K562 (cell line): ENCODE measurements at regions not wholly inside any gene's neighbourhood (a gene's known extent, or its start where the extent isn't known, plus 50 kb on each side); places are given as distances from the start of the nearest gene placed in this dataset.

Experiments
- ATAC-seq: fragments of 200-7000 bp; cut with Tn5 transposase; 3 replicates; pipeline ENCODE4 v1.9.1; 2020; ENCODE audit warnings: moderate library complexity
- BruUV-seq: library from RNA; stranded (reverse); fragments of 400-500 nt; replicated peaks from 2 replicates; lab custom pipeline; 2021; lab: Mats Ljungman, UMichigan
- CTCF ChIA-PET: fragments of 300-600 bp; formaldehyde crosslinking; extraction: SDS; loops from one replicate; lab custom pipeline; 2021; ENCODE audit warnings: low intra/inter-chr PET ratio; lab: Yijun Ruan, JAX
- POLR2A ChIA-PET: fragments of 300-600, 350-650 bp; sonication (Branson Sonifier 250); formaldehyde crosslinking; extraction: SDS; loops from one replicate; lab custom pipeline; 2021; ENCODE audit warnings: antibody characterized with exemption, inconsistent platforms; lab: Yijun Ruan, JAX
- DNase-seq, 4 experiments: peaks; one replicate each; pipeline versions ENCODE4 v3.0.0 to v3.0.0-alpha.2; 2011 to 2018; ENCODE audit warnings: low spot score in 3 of 4, mixed read lengths in 3 of 4; ENCODE audit errors: extremely low read depth in 1 of 4
- FAIRE-seq: peaks from 2 replicates; lab custom pipeline; 2011; peaks lifted over from hg19 to GRCh38; lab: Jason Lieb, UNC
- H2AFZ ChIP-seq: 2 replicates; pipeline ENCODE4 v1.6.0; 2011; ENCODE audit warnings: low read depth, low read length, control low read depth, inconsistent platforms
- H3K27ac ChIP-seq: fragments of 200-600 bp; 3 replicates; pipeline ENCODE4 v1.8.0; 2011; ENCODE audit warnings: low read depth, mild to moderate bottlenecking, control low read depth, inconsistent platforms, low read length, moderate library complexity, mixed read lengths; ENCODE audit errors: extremely low read depth
- H3K27me3 ChIP-seq, 2 experiments: fragments of 300-600 bp in 1 of 2; 2 replicates in 1 of 2; 3 replicates in 1 of 2; pipeline versions ENCODE4 v1.6.0 to v1.8.0; 2011; ENCODE audit warnings: inconsistent platforms in 2 of 2, low read length in 2 of 2, mild to moderate bottlenecking in 1 of 2, mixed read lengths in 1 of 2, moderate library complexity in 1 of 2; ENCODE audit not compliant: control insufficient read depth in 2 of 2, insufficient read depth in 2 of 2
- H3K36me3 ChIP-seq: fragments of 300-600 bp; 3 replicates; pipeline ENCODE4 v1.8.0; 2011; ENCODE audit warnings: mild to moderate bottlenecking, low read length, inconsistent platforms; ENCODE audit not compliant: control insufficient read depth, insufficient read depth
- H3K4me1 ChIP-seq, 2 experiments: fragments of 200-600 bp in 1 of 2; replicated peaks in 1 of 2; 2 replicates in 1 of 2; 3 replicates in 1 of 2; pipeline versions ENCODE4 v1.5.1 to v1.8.0; 2011; ENCODE audit warnings: inconsistent platforms in 2 of 2, low read length in 2 of 2, mild to moderate bottlenecking in 1 of 2, mixed read lengths in 1 of 2, moderate library complexity in 1 of 2; ENCODE audit not compliant: control insufficient read depth in 2 of 2, insufficient read depth in 2 of 2
- H3K4me2 ChIP-seq: 2 replicates; pipeline ENCODE4 v1.6.1; 2011; ENCODE audit warnings: low read length, control low read depth, inconsistent platforms, mixed read lengths; ENCODE audit not compliant: insufficient read depth
- H3K4me3 ChIP-seq: fragments of 200-600 bp; sonication (generic), shearing (Covaris generic); 2 replicates; pipeline ENCODE4 v1.5.1; 2016; ENCODE audit warnings: control low read depth, inconsistent platforms
- H3K79me2 ChIP-seq: fragments of 200-600 bp; 3 replicates; pipeline ENCODE4 v1.8.0; 2011; ENCODE audit warnings: low read length, inconsistent platforms; ENCODE audit not compliant: control insufficient read depth, insufficient read depth
- H3K9ac ChIP-seq, 2 experiments: 2 replicates each; pipeline versions ENCODE4 v1.6.0 to v1.6.1; 2011; ENCODE audit warnings: low read depth in 2 of 2, low read length in 2 of 2, control low read depth in 1 of 2, inconsistent platforms in 1 of 2, mild to moderate bottlenecking in 1 of 2, mixed read lengths in 1 of 2; ENCODE audit not compliant: insufficient read depth in 1 of 2
- H3K9me1 ChIP-seq: one replicate; pipeline ENCODE4 v1.6.0; 2011; ENCODE audit warnings: inconsistent platforms, mild to moderate bottlenecking, low read length, moderate library complexity; ENCODE audit not compliant: control insufficient read depth, insufficient read depth
- H3K9me3 ChIP-seq: replicated peaks from 2 replicates; pipeline ENCODE4 v1.5.1; 2011; ENCODE audit warnings: low read depth, low read length, inconsistent platforms; ENCODE audit not compliant: control insufficient read depth, insufficient read depth
- H4K20me1 ChIP-seq: replicated peaks from 2 replicates; pipeline ENCODE4 v1.6.1; 2011; ENCODE audit warnings: low read length, inconsistent platforms, mixed read lengths; ENCODE audit not compliant: control insufficient read depth, insufficient read depth
- DLX4 ChIP-seq: fragments of 250-450 bp; sonication (Bioruptor Pico); IDR thresholded peaks from 2 replicates; pipeline ENCODE4 v1.6.1; 2021; ENCODE audit warnings: mild to moderate bottlenecking
- GATAD2A ChIP-seq: fragments of 450-650 bp; IDR thresholded peaks from 2 replicates; pipeline ENCODE4 v1.6.1; 2017
- IRF1 ChIP-seq: sonication (generic); formaldehyde crosslinking; IDR thresholded peaks from 2 replicates; pipeline ENCODE4 v1.8.0; 2022; ENCODE audit warnings: missing genetic modification reagents, mild to moderate bottlenecking, borderline replicate concordance
- RERE ChIP-seq: sonication (generic); formaldehyde crosslinking; IDR thresholded peaks from 2 replicates; pipeline ENCODE4 v1.8.0; 2023; ENCODE audit warnings: missing genetic modification reagents, mild to moderate bottlenecking, borderline replicate concordance
- SP1 ChIP-seq: sonication (generic); formaldehyde crosslinking; IDR thresholded peaks from 2 replicates; pipeline ENCODE4 v1.8.1; 2022; ENCODE audit warnings: mild to moderate bottlenecking, missing genetic modification reagents
- THRAP3 ChIP-seq: fragments of 450-650 bp; IDR thresholded peaks from 2 replicates; pipeline ENCODE4 v1.6.1; 2016; ENCODE audit warnings: mild to moderate bottlenecking, inconsistent platforms, borderline replicate concordance
- ZNF408 ChIP-seq: fragments of 250-450 bp; sonication (Bioruptor Pico); IDR thresholded peaks from 2 replicates; pipeline ENCODE4 v1.4.0; 2020; ENCODE audit warnings: low read depth, mild to moderate bottlenecking, moderate library complexity
- in situ Hi-C: fragments of 300-500 bp; cut with MboI; formaldehyde crosslinking; loops from 4 replicates; pipeline ENCODE4 v1.15.0; 2018; ENCODE audit warnings: inconsistent platforms, mixed read lengths
- intact Hi-C: fragments of 100-400 bp; cut with micrococcal nuclease; formaldehyde crosslinking; loops from 2 replicates; pipeline ENCODE4 v1.14.2; 2022

- no peak for FAIRE-seq
- Histone ChIP-seq H3K9me1 (no peaks in the 10 kb centered on the region), H3K4me2 (no peak overlapping the region), H4K20me1 (no peaks in the 10 kb centered on the region), H3K27ac (no peak overlapping the region), H3K4me3 (no peak overlapping the region), H3K36me3 (no peaks in the 10 kb centered on the region), H3K27me3 (no peaks in the 10 kb centered on the region), H3K4me1 (no peaks in the 10 kb centered on the region), H3K79me2 (no peaks in the 10 kb centered on the region), H3K9me3 (no peaks in the 10 kb centered on the region), H2AFZ (no peak overlapping the region), H3K9ac (no peak overlapping the region)
- in situ Hi-C loops: no loop called here
- intact Hi-C loops: no loop called here
- TF ChIP-seq IRF1 (CRISPR knock-in tag) (no peak), SP1 (CRISPR knock-in tag) (no peak), THRAP3 (no peak), ZNF408 (CRISPR knock-in tag) (no peak), DLX4 (CRISPR knock-in tag) (no peak), RERE (no peak), GATAD2A (no peak)
- no peak for DNase-seq
- ATAC-seq: no peak
- POLR2A ChIA-PET: no interaction called here
- BruUV-seq: no TSS peak
- CTCF ChIA-PET: no interaction called here
Measured at GRCh38 chr5:97606531-97606930, 423.5 kb upstream of the RIOK2 start.
